Right lobe of liver (tissue), 6 donors: ENCODE measurements at regions not wholly inside any gene's neighbourhood (a gene's known extent, or its start where the extent isn't known, plus 50 kb on each side); places are given as distances from the start of the nearest gene placed in this dataset.

Experiments
- ATAC-seq, 4 donors: fragments of 200-7000 bp; cut with Tn5 transposase; one replicate each; pipeline ENCODE4 v1.9.1; 2020; ENCODE audit warnings: mild to moderate bottlenecking in 4 of 4, moderate library complexity in 4 of 4
- DNase-seq, 3 donors: peaks; one replicate each; pipeline ENCODE4 v3.0.0-alpha.2; 2020
- H3K27ac ChIP-seq, 3 donors: fragments of 200-600 bp; one replicate each; pipeline ENCODE4 v1.8.0; 2022
- H3K27me3 ChIP-seq, 2 donors: fragments of 200-600 bp; one replicate each; pipeline ENCODE4 v1.8.0; 2022
- H3K36me3 ChIP-seq, 4 donors: fragments of 200-600 bp; sonication (generic) in 1 of 4; one replicate each; pipeline versions ENCODE4 v1.5.1 to v1.8.0; 2017 to 2022; ENCODE audit warnings: control low read depth in 1 of 4
- H3K4me1 ChIP-seq, 4 donors: fragments of 200-600 bp; sonication (generic) in 1 of 4; one replicate each; pipeline versions ENCODE4 v1.5.1 to v1.8.0; 2017 to 2022; ENCODE audit warnings: control low read depth in 1 of 4
- H3K4me3 ChIP-seq, 3 donors: fragments of 200-600 bp; one replicate each; pipeline ENCODE4 v1.8.0; 2022
- H3K9me3 ChIP-seq, 4 donors: fragments of 200-600 bp; sonication (generic) in 1 of 4; one replicate each; pipeline versions ENCODE4 v1.5.1 to v1.8.0; 2017 to 2022; ENCODE audit warnings: control low read depth in 1 of 4
- CTCF ChIP-seq, 4 donors: fragments of 200-600 bp in 3 of 4; fragments of 450-650 bp in 1 of 4; IDR thresholded peaks; one replicate each; pipeline versions ENCODE4 v1.5.1 to v1.8.0; 2016 to 2022; ENCODE audit warnings: antibody characterized with exemption in 4 of 4, mild to moderate bottlenecking in 2 of 4
- POLR2A ChIP-seq: fragments of 450-650 bp; IDR thresholded peaks from one replicate; pipeline ENCODE4 v1.6.1; 2017; ENCODE audit warnings: antibody characterized with exemption, mild to moderate bottlenecking
- WGBS: methylation state at CpG from one replicate; pipeline ENCODE4 v1.1.6; 2018; ENCODE audit warnings: low coverage, low lambda C conversion rate; ENCODE audit not compliant: insufficient coverage; ENCODE audit errors: missing lambda C conversion rate; 5-methylcytosine and 5-hydroxymethylcytosine counted together
- intact Hi-C, 2 donors: fragments of 100-400 bp; cut with DNase I; formaldehyde crosslinking; loops; one replicate each; pipeline versions ENCODE4 v1.11.2 to v1.14.1; 2022
- donor health status: DM: no; HTN: yes; CAD: no.
- donor health status: DM: no; HTN: no; CAD: no.
- donor health status: DM: no; HTN: no; CAD: no.
- donor health status: DM: no; HTN: yes; CAD: no.
- donor health status: DM: no; HTN: yes; CAD: no.

DNA sequence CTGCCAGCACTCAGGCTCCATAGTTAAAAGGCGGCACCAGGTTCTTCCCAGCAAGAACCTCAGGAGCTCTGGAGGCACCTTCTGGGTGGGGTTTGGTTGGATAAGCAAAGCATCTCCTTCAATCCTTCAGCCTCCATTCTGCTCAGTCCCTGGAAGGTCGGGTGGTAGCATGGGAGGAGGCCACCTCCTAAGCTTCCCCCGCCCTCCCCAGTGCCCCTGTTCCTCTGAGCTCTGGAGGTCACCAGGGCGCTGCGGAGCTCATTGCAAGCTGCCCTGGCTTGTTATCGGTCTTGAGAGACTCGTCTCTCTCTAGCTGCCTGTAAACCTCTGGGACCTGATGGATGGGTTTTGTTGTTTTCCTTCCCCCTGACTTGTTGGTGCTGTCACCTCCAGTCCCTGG lies 124.8 kb downstream of the RPLP1 start:
- ATAC-seq (no peak), DNase-seq (no peak)
- Histone ChIP-seq H3K4me3 (no peak overlapping the region), H3K4me1 (peaks cover 0 to 36% (median 16%) of the 10 kb centered on the region in 4 donors), H3K27me3 (no peaks in the 10 kb centered on the region), H3K36me3 (no peaks in the 10 kb centered on the region), H3K27ac (no peak overlapping the region), H3K9me3 (no peaks in the 10 kb centered on the region)
- WGBS = 89% methylated on average over 3 of the region's 7 CpGs
- TF ChIP-seq POLR2A = no peak
- TF ChIP-seq CTCF (IDR thresholded peaks at IDR 0.05) = no peak
- intact Hi-C loops = no loop called here

GRCh38 chr15:69578252-69578651 lies 125.6 kb downstream of the RPLP1 start:
- Histone ChIP-seq H3K4me3 (no peak overlapping the region), H3K36me3 (no peaks in the 10 kb centered on the region), H3K27me3 (no peaks in the 10 kb centered on the region), H3K27ac (no peak overlapping the region), H3K9me3 (no peaks in the 10 kb centered on the region), H3K4me1 (peaks cover 0 to 36% (median 16%) of the 10 kb centered on the region in 4 donors)
- DNase-seq (no peak), ATAC-seq (no peak)
- WGBS = 88% methylated on average over 9 of the region's 9 CpGs
- TF ChIP-seq CTCF (IDR thresholded peaks at IDR 0.05) (no peak), POLR2A (no peak)
- intact Hi-C loops = no loop called here

- no peaks in the 10 kb centered on the region for H3K36me3 ChIP-seq
- 50% methylated on average over 10 of the region's 15 CpGs for WGBS
- peak; percentile 44 to 64 (median 56) for ATAC-seq
- peak; percentile 80 to 90 (median 89) for DNase-seq
- H3K27ac ChIP-seq = peak overlapping the region in 1 of 3 donors; percentile 68
- H3K4me3 ChIP-seq = no peak overlapping the region
- no peaks in the 10 kb centered on the region for H3K9me3 ChIP-seq
- intact Hi-C loops = no loop called here
- TF ChIP-seq POLR2A = no peak
- TF ChIP-seq CTCF (IDR thresholded peaks at IDR 0.05) = no peak
- peaks cover 0 to 36% (median 16%) of the 10 kb centered on the region in 4 donors for H3K4me1 ChIP-seq
- no peaks in the 10 kb centered on the region for H3K27me3 ChIP-seq
Measured at GRCh38 chr15:69578787-69579583, 126.4 kb downstream of the RPLP1 start.

- TF ChIP-seq CTCF (IDR thresholded peaks at IDR 0.05) = no peak
- TF ChIP-seq POLR2A = no peak
- WGBS = 20% methylated on average over 7 of the region's 7 CpGs
- Histone ChIP-seq H3K27me3 (no peaks in the 10 kb centered on the region), H3K4me3 (no peak overlapping the region), H3K4me1 (peaks cover 0 to 36% (median 16%) of the 10 kb centered on the region in 4 donors), H3K36me3 (no peaks in the 10 kb centered on the region), H3K9me3 (no peaks in the 10 kb centered on the region), H3K27ac (peak overlapping the region in 2 of 3 donors; percentile 19 to 68)
- ATAC-seq (peak; percentile 87 to 91 (median 90)), DNase-seq (peak; percentile 65 to 87 (median 87))
- intact Hi-C loops = no loop called here
Measured at GRCh38 chr15:69579950-69580618, 127.5 kb downstream of the RPLP1 start.
